Activated naive CD8-positive, alpha-beta T cell (primary cell): ENCODE measurements at regions not wholly inside any gene's neighbourhood (a gene's known extent, or its start where the extent isn't known, plus 50 kb on each side); places are given as distances from the start of the nearest gene placed in this dataset.
"Not testable (repeated sequence)": the region's sequence is repeated elsewhere in the genome, so short reads cannot be mapped to it uniquely, and the experiment has no call there.

Source experiments
- H3K27ac Mint-ChIP-seq: one replicate; pipeline ENCODE4 v1.8.0; 2021; ENCODE audit warnings: mixed read lengths
- H3K27me3 Mint-ChIP-seq: one replicate; pipeline ENCODE4 v1.8.0; 2021; ENCODE audit warnings: mixed read lengths
- H3K36me3 Mint-ChIP-seq: one replicate; pipeline ENCODE4 v1.8.0; 2021; ENCODE audit warnings: mixed read lengths
- H3K4me1 Mint-ChIP-seq: one replicate; pipeline ENCODE4 v1.8.0; 2021; ENCODE audit warnings: low read depth, mixed read lengths
- H3K4me3 Mint-ChIP-seq: one replicate; pipeline ENCODE4 v1.8.0; 2021; ENCODE audit warnings: mild to moderate bottlenecking, mixed read lengths
- H3K9me3 Mint-ChIP-seq: one replicate; pipeline ENCODE4 v1.8.0; 2021; ENCODE audit warnings: low read depth, mixed read lengths

DNA sequence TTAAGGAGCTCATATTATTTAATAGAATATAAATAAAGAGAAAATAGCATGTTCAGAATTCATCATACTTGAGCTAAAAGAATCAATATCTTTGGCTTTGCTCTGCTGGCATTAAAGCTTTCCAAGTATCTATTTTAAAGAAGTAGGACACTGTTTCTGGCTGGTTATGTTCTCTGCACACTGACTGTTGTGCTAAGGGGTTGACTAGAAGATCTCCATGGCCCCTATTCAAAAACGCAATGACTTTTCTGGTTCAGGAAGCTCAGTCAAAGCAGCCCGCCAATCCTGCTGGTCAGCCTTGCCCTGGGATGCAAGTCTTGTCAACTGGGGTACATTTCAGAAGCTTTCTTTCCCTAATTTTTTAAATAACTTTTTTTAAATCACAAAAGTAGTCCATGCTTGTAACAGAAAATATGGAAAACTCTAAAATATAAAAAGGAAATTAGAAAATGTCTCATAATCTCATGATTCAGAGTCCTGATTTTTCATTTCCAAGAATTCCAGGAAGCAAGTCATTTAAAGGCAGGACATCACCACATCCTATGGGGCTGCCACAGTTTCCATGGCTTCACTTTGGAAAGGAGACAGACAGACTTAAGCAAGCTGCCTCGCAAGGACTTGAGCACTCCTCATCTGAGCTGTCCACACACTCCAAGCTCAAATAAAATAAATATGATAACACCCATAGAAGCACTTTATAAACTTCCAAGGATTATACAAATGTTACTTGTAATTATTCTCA is 195.1 kb downstream of the TXNL1 start:
- H3K27me3 Mint-ChIP-seq: no peaks in the 10 kb centered on the region
- no peak overlapping the region for H3K4me3 Mint-ChIP-seq
- H3K36me3 Mint-ChIP-seq: no peaks in the 10 kb centered on the region
- H3K27ac Mint-ChIP-seq: no peak overlapping the region
- no peaks in the 10 kb centered on the region for H3K4me1 Mint-ChIP-seq
- H3K9me3 Mint-ChIP-seq: peaks cover 4% of the 10 kb centered on the region

DNA sequence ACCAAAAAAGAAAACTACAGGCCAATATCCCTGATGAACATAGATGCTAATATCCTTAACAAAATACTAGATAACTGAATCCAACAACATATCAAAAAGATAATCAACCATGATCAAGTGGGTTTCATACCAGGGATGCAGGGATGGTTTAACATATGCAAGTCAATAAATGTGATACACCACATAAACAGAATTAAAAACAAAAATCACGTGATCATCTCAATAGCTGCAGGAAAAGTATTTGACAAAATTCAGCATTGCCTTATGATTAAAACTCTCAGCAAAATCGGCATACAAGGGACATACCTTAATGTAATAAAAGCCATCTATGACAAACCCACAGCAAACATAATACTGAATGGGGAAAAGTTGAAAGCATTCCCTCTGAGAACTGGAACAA is 199.9 kb downstream of the TXNL1 start:
- not testable (repeated sequence) for H3K27me3 Mint-ChIP-seq, H3K9me3 Mint-ChIP-seq, H3K36me3 Mint-ChIP-seq, H3K4me3 Mint-ChIP-seq, H3K27ac Mint-ChIP-seq, H3K4me1 Mint-ChIP-seq

DNA sequence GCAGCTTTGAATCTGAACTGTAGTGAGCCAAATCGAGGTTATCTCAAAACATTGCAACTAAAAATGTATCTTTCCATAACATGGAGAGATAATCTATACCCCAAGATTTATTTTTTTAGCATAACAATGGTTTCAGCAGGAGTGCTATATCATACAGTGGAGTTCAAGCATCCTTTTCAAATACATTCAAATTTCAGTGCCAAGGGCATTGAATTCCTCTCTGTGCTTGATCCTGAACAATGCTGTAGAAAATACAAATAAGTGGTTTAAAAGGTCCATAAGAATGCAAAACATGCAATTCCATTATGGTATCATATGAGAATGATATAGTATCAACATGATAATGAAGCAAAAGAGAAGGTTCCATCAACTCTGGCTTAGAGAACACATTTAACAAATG is 201.7 kb downstream of the TXNL1 start:
- H3K27ac Mint-ChIP-seq: no peak overlapping the region
- no peaks in the 10 kb centered on the region for H3K9me3 Mint-ChIP-seq
- H3K36me3 Mint-ChIP-seq: no peaks in the 10 kb centered on the region
- H3K4me1 Mint-ChIP-seq: no peaks in the 10 kb centered on the region
- peaks cover 2% of the 10 kb centered on the region for H3K27me3 Mint-ChIP-seq
- H3K4me3 Mint-ChIP-seq: no peak overlapping the region

DNA sequence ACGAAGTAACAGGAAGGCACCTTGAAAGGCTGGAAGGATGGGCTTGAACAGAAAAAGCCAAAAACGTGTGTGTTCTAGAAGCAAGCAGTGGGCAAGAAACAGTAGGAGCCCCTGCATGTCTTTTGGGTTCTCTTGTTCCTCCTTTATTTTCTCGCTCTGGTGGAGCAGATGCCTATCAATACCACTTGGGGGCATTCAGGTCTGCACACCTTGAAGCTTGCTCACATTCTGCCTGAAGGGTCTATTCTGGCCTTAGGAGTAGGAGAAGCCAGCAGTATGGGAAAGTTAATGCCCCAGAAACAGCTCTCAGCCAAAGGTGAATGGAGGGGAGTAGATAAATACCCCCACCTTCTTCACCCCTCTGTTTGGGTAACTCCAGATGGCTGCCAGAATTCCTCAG is 204.5 kb downstream of the TXNL1 start:
- H3K9me3 Mint-ChIP-seq: peaks cover under 1% of the 10 kb centered on the region
- no peaks in the 10 kb centered on the region for H3K36me3 Mint-ChIP-seq
- no peak overlapping the region for H3K27ac Mint-ChIP-seq
- H3K27me3 Mint-ChIP-seq: peaks cover 2% of the 10 kb centered on the region
- H3K4me1 Mint-ChIP-seq: no peaks in the 10 kb centered on the region
- H3K4me3 Mint-ChIP-seq: no peak overlapping the region

DNA sequence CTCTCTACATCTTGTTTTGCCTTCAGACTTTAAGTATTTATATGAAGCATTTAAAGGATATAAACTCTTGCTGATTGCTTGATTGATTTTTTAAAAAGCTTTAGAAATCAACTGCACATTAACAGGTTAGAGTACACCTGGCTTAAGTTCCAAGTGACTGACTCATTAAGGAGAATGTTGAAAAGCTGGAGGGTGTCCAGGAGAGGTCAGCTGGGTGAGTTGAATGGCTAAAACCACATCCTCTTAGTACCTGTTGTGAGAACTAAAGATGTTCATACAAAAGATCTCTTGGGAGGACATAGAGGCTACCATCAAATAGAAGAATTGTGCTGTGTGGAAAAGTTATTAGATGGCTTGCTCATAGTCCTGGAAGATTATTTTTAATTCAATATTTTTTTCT is 206.8 kb downstream of the TXNL1 start:
- no peak overlapping the region for H3K4me3 Mint-ChIP-seq
- peaks cover 2% of the 10 kb centered on the region for H3K27me3 Mint-ChIP-seq
- no peak overlapping the region for H3K27ac Mint-ChIP-seq
- H3K9me3 Mint-ChIP-seq: peaks cover 7% of the 10 kb centered on the region
- H3K4me1 Mint-ChIP-seq: no peaks in the 10 kb centered on the region
- H3K36me3 Mint-ChIP-seq: no peaks in the 10 kb centered on the region

DNA sequence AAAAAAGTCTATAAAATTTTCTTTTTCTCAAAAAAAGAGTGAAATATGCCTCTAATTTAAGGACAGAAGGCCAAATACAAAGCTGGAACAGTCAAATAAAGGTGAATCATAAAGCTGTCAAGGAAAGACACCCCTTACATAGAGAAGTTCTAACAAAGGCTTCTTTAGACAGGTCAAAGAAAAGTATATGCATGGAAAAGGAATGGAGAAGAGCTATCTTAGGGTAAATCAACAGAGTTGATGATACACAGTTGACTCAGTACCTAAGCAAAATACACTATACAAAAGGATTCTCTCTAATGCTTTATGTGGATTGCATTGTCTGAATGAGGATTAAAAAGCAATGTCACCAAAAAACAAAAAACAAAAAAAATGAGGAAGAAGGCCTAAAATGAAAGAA is 214.8 kb downstream of the TXNL1 start:
- no peak overlapping the region for H3K4me3 Mint-ChIP-seq
- H3K9me3 Mint-ChIP-seq: peaks cover 7% of the 10 kb centered on the region
- no peaks in the 10 kb centered on the region for H3K4me1 Mint-ChIP-seq
- no peak overlapping the region for H3K27ac Mint-ChIP-seq
- H3K27me3 Mint-ChIP-seq: peaks cover 4% of the 10 kb centered on the region
- H3K36me3 Mint-ChIP-seq: no peaks in the 10 kb centered on the region

DNA sequence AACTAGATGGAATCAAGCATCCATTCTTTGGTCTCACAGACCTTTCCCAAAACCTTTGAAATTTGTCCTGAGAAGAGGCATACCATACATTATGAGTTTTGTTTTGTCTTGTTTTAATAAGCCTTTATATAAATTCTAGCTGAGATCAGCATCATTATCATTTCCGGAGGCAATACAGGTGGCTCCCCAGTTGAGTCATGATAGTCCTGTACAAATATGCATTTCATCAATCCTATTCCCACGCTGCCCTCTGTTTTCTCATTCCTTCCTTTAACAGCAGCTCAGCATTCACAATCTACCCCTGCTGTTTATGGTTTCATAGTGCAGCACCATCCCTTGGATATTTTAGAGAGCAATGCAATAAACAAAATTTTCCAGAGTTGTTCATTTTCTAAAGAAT is 216.7 kb downstream of the TXNL1 start:
- Mint-ChIP-seq H3K4me3 (no peak overlapping the region), H3K27ac (no peak overlapping the region), H3K36me3 (no peaks in the 10 kb centered on the region), H3K4me1 (no peaks in the 10 kb centered on the region), H3K9me3 (peaks cover 4% of the 10 kb centered on the region), H3K27me3 (peaks cover 4% of the 10 kb centered on the region)

DNA sequence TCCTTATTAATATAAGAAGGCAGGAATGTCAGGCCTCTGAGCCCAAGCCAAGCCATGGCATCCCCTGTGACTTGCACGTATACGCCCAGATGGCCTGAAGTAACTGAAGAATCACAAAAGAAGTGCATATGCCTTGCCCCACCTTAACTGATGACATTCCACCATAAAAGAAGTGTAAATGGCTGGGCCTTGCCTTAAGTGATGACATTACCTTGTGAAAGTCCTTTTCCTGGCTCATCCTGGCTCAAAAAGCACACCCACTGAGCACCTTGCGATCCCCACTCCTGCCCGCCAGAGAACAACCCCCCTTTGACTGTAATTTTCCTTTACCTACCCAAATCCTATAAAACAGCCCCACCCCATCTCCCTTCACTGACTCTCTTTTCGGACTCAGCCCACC is 217.5 kb downstream of the TXNL1 start:
- not testable (repeated sequence) for H3K27me3 Mint-ChIP-seq, H3K4me1 Mint-ChIP-seq

DNA sequence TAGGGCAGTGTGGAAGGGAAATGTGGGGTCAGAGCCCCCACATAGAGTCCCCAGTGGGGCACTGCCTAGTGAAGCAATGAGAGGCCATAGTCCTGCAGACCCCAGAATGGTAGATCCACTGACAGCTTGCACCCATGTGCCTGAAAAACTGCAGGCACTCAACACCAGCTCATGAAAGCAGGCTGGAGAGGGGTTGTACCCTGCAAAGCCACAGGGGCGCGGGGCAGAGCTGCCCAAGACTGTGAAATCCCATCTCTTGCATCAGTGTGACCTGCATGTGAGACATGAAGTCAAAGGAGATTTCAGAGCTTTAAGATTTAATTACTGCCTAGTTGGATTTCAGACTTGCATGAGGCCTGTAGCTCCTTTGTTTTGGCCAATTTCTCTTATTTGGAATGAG is 224.0 kb downstream of the TXNL1 start:
- H3K9me3 Mint-ChIP-seq: no peaks in the 10 kb centered on the region
- no peak overlapping the region for H3K4me3 Mint-ChIP-seq
- no peaks in the 10 kb centered on the region for H3K36me3 Mint-ChIP-seq
- no peak overlapping the region for H3K27ac Mint-ChIP-seq
- no peaks in the 10 kb centered on the region for H3K27me3 Mint-ChIP-seq
- no peaks in the 10 kb centered on the region for H3K4me1 Mint-ChIP-seq

More for the DNA sequence above, 217.5 kb downstream of the TXNL1 start:
- H3K36me3 Mint-ChIP-seq, H3K9me3 Mint-ChIP-seq, H3K4me3 Mint-ChIP-seq, H3K27ac Mint-ChIP-seq: not testable (repeated sequence)

DNA sequence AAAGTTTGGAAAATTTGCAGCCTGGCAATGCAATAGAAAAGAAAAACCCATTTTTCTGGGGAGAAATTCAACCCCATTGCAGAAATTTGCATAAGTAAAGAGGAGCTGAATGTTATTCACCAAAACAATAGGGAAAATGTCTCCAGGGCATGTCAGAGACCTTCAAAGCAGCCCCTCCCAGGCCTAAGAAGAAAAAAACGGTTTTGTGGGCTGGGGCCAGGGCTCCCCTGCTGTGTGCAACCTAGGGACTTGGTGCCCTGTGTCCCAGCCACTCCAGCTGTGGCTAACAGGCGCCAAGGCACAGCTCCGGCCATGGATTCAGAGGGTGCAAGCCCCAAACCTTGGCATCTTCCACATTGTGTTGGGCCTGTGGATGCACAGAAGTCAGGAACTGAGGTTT is 224.5 kb downstream of the TXNL1 start:
- Mint-ChIP-seq H3K27ac (no peak overlapping the region), H3K4me3 (no peak overlapping the region), H3K9me3 (no peaks in the 10 kb centered on the region), H3K27me3 (no peaks in the 10 kb centered on the region), H3K36me3 (no peaks in the 10 kb centered on the region), H3K4me1 (no peaks in the 10 kb centered on the region)

DNA sequence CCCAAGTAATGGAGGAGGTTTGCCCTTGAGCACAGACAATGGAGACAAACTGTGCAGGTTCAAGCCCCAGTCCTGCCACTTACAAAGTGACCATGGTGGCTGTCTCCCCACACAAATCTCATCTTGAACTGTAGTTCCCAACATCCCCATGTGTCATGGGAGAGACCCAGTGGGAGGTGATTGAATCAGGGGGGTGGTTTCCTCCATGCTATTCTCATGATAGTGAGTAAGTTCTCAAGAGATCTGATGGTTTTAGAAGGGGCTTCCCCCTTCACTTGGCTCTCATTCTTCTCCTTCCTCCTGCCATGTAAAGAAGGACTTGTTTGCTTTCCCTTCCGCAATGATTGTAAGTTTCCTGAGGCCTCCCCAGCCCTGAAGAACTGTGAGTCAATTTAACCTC is 225.4 kb downstream of the TXNL1 start:
- H3K9me3 Mint-ChIP-seq: no peaks in the 10 kb centered on the region
- no peak overlapping the region for H3K4me3 Mint-ChIP-seq
- no peak overlapping the region for H3K27ac Mint-ChIP-seq
- H3K27me3 Mint-ChIP-seq: no peaks in the 10 kb centered on the region
- no peaks in the 10 kb centered on the region for H3K4me1 Mint-ChIP-seq
- no peaks in the 10 kb centered on the region for H3K36me3 Mint-ChIP-seq

DNA sequence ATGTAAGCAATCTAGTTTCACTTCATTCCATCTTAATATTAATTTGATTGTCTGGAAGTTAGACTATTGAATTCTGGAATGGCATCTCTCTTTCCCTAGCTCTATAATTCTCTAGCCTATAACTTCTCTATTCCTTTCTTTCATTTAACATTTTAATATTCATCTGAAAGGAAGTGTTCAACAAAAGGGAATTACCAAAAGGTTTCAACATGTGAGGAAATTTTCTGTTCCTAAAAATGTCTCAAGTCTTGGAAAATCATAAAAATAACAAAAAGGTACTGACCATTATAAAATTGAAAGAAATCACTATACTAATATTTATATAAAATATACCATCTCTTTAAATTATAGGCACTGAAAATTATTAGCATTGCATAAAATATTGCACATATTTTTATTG is 228.7 kb downstream of the TXNL1 start:
- no peaks in the 10 kb centered on the region for H3K9me3 Mint-ChIP-seq
- H3K27me3 Mint-ChIP-seq: no peaks in the 10 kb centered on the region
- no peaks in the 10 kb centered on the region for H3K36me3 Mint-ChIP-seq
- H3K4me3 Mint-ChIP-seq: no peak overlapping the region
- H3K27ac Mint-ChIP-seq: no peak overlapping the region
- no peaks in the 10 kb centered on the region for H3K4me1 Mint-ChIP-seq

DNA sequence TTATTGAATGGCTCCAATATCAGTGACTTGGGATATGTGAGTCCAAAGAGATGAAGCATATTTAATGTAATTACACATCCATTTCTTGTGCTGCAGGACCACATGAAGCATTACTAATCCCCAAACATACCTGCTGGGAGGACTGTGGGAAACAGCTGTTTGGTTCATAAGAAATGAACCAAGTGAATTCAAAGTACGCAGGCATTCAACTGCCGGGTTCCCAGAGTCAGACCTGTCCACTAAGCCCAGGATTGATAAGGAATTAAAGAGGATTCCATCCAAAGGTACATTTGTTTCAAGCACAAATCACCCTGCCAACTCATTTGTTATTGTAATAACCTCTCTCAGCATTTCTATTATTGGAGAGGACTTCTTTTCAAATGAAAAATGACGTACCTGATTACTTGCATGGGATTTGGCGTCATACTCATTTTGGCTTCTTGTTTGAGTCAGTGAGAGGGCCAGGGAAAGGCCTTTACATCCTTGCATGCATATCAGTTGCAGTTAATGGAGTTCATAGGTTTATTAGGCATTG is 230.7 kb downstream of the TXNL1 start:
- Mint-ChIP-seq H3K36me3 (no peaks in the 10 kb centered on the region), H3K27ac (no peak overlapping the region), H3K4me1 (no peaks in the 10 kb centered on the region), H3K27me3 (no peaks in the 10 kb centered on the region), H3K9me3 (no peaks in the 10 kb centered on the region), H3K4me3 (no peak overlapping the region)

DNA sequence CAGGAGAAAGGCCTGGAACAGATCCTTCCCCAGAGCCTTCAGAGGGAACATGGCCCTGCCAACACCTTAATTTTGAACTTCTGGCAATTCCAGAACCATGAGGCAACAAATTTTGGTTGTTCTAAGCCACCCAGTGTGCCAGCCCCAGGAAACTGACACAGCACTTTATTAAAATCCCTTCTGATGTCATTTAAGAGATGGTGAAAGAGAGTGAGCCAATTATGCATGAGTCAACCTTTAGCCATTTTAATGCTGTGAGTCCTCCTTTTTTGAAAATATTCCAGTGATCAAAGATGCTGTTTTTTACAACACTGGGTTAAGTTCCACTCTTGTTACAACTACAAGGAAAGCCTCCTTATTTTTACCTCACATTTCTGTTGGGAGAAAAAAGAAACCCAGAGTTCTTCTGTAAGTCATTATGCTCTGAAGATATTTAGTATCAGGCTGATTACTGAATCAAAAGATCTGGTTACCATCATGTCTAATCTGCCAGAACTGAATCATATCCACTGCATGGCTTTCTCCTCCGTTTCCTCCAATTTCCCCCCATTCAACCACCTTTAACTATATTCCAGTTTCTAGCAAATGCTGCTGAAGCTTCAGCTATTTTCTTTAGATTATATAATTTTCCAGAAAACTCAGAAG is 235.4 kb downstream of the TXNL1 start:
- no peak overlapping the region for H3K27ac Mint-ChIP-seq
- no peaks in the 10 kb centered on the region for H3K9me3 Mint-ChIP-seq
- H3K4me3 Mint-ChIP-seq: no peak overlapping the region
- no peaks in the 10 kb centered on the region for H3K36me3 Mint-ChIP-seq
- no peaks in the 10 kb centered on the region for H3K4me1 Mint-ChIP-seq
- peaks cover 2% of the 10 kb centered on the region for H3K27me3 Mint-ChIP-seq

DNA sequence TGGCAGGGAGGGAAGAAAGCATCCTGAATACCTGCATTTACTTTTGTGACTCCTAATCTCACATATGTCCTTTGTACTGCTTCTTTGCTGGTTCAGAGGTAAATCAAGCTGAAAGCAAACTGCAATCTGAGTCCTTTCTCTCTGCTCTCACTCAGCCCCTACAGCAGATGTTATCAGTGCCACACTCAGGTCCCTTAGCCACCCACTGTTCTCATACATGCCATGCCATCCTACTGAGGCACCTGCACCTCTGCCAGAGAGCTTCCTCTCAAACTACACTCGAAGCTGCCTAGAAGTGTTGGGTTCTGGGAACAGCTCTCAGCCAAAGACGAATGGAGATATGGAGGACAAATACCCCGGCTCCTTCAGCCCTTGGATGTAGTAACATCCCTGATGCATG is 244.5 kb downstream of the TXNL1 start:
- H3K36me3 Mint-ChIP-seq: no peaks in the 10 kb centered on the region
- no peak overlapping the region for H3K27ac Mint-ChIP-seq
- no peaks in the 10 kb centered on the region for H3K9me3 Mint-ChIP-seq
- no peak overlapping the region for H3K4me3 Mint-ChIP-seq
- H3K27me3 Mint-ChIP-seq: peaks cover 2% of the 10 kb centered on the region
- no peaks in the 10 kb centered on the region for H3K4me1 Mint-ChIP-seq
